ENCODE measurements at regions not wholly inside any gene's neighbourhood (a gene's known extent, or its start where the extent isn't known, plus 50 kb on each side); places are given as distances from the start of the nearest gene placed in this dataset.

GRCh38 chr3:162932503-162932902 lies 1435.9 kb downstream of the OTOL1 start:
- Histone ChIP-seq H3K27me3 (ENCODE audit: control insufficient read depth, insufficient read depth, low read length) (no peaks in the 10 kb centered on the region), H2AFZ (no peak overlapping the region), H3K36me3 (ENCODE audit: control insufficient read depth, insufficient read depth, low read length) (no peaks in the 10 kb centered on the region), H3K4me1 (no peaks in the 10 kb centered on the region), H3K4me3 (ENCODE audit: low read depth, low read length) (no peak overlapping the region), H3K4me2 (ENCODE audit: low read length) (no peak overlapping the region), H3K27ac (no peak overlapping the region), H3K9ac (no peak overlapping the region), H3K79me2 (no peaks in the 10 kb centered on the region), H3K9me3 (ENCODE audit: control insufficient read depth, low read length) (no peaks in the 10 kb centered on the region)
- no peak for TF ChIP-seq CTCF (IDR thresholded peaks at IDR 0.05)

GRCh38 chr3:162933656-162934055 lies 1437.0 kb downstream of the OTOL1 start:
- Histone ChIP-seq H3K27me3 (ENCODE audit: control insufficient read depth, insufficient read depth, low read length) (no peaks in the 10 kb centered on the region), H2AFZ (no peak overlapping the region), H3K9me3 (ENCODE audit: control insufficient read depth, low read length) (no peaks in the 10 kb centered on the region), H3K4me3 (ENCODE audit: low read depth, low read length) (no peak overlapping the region), H3K9ac (no peak overlapping the region), H3K4me1 (no peaks in the 10 kb centered on the region), H3K36me3 (ENCODE audit: control insufficient read depth, insufficient read depth, low read length) (no peaks in the 10 kb centered on the region), H3K4me2 (ENCODE audit: low read length) (no peak overlapping the region), H3K27ac (no peak overlapping the region), H3K79me2 (no peaks in the 10 kb centered on the region)
- no peak for TF ChIP-seq CTCF (IDR thresholded peaks at IDR 0.05)

GRCh38 chr3:162936706-162937105 lies 1440.1 kb downstream of the OTOL1 start:
- Histone ChIP-seq H2AFZ (no peak overlapping the region), H3K36me3 (ENCODE audit: control insufficient read depth, insufficient read depth, low read length) (no peaks in the 10 kb centered on the region), H3K27ac (no peak overlapping the region), H3K4me2 (ENCODE audit: low read length) (no peak overlapping the region), H3K27me3 (ENCODE audit: control insufficient read depth, insufficient read depth, low read length) (no peaks in the 10 kb centered on the region), H3K9me3 (ENCODE audit: control insufficient read depth, low read length) (no peaks in the 10 kb centered on the region), H3K9ac (no peak overlapping the region), H3K79me2 (no peaks in the 10 kb centered on the region), H3K4me3 (ENCODE audit: low read depth, low read length) (no peak overlapping the region), H3K4me1 (no peaks in the 10 kb centered on the region)
- no peak for TF ChIP-seq CTCF (IDR thresholded peaks at IDR 0.05)

- Histone ChIP-seq H3K4me3 (ENCODE audit: low read depth, low read length) (no peak overlapping the region), H3K27ac (no peak overlapping the region), H2AFZ (no peak overlapping the region), H3K27me3 (ENCODE audit: control insufficient read depth, insufficient read depth, low read length) (no peaks in the 10 kb centered on the region), H3K4me2 (ENCODE audit: low read length) (no peak overlapping the region), H3K36me3 (ENCODE audit: control insufficient read depth, insufficient read depth, low read length) (no peaks in the 10 kb centered on the region), H3K79me2 (no peaks in the 10 kb centered on the region), H3K4me1 (no peaks in the 10 kb centered on the region), H3K9ac (no peak overlapping the region), H3K9me3 (ENCODE audit: control insufficient read depth, low read length) (no peaks in the 10 kb centered on the region)
- TF ChIP-seq CTCF (IDR thresholded peaks at IDR 0.05): no peak
Measured at GRCh38 chr3:162938083-162938482, 1441.5 kb downstream of the OTOL1 start.

GRCh38 chr3:162945626-162946025 lies 1449.0 kb downstream of the OTOL1 start:
- no peaks in the 10 kb centered on the region for H3K36me3 ChIP-seq (ENCODE audit: control insufficient read depth, insufficient read depth, low read length)

More at GRCh38 chr3:162945626-162946025, 1449.0 kb downstream of the OTOL1 start:
- Histone ChIP-seq H3K9me3 (ENCODE audit: control insufficient read depth, low read length) (no peaks in the 10 kb centered on the region), H3K27me3 (ENCODE audit: control insufficient read depth, insufficient read depth, low read length) (no peaks in the 10 kb centered on the region), H2AFZ (no peak overlapping the region), H3K9ac (no peak overlapping the region), H3K27ac (no peak overlapping the region), H3K4me3 (ENCODE audit: low read depth, low read length) (no peak overlapping the region), H3K4me1 (no peaks in the 10 kb centered on the region), H3K79me2 (no peaks in the 10 kb centered on the region), H3K4me2 (ENCODE audit: low read length) (no peak overlapping the region)
- TF ChIP-seq CTCF (IDR thresholded peaks at IDR 0.05): no peak

Data from parathyroid adenoma (tissue), 2 donors.